ENCODE measurements at regions not wholly inside any gene's neighbourhood (a gene's known extent, or its start where the extent isn't known, plus 50 kb on each side); places are given as distances from the start of the nearest gene placed in this dataset.
A peak's percentile ranks its signal among the peaks of the same experiment; 100 is the strongest.

- FAIRE-seq = no peak
These were observed 118.9 kb upstream of the NT5C1B start for GRCh38 chr2:18708203-18708715.

DNA sequence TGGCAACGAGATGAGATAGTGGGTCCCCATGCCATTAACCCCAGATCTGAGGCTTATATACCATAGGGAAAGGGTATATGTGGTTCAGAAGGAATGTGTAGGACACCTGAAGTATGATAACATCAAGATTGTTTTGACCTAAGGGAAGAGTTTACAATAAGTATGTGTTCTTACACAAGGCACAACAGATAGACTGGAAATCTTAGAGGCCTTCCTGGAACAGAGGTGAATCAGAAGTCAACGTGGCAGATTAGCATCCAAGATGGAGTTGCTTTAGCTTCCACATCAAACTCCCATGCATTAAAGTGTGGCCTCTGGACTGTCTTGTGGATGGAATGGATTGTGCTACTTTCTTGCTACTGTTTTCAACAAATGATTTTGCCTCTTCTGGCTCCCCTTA is 116.6 kb upstream of the NT5C1B start:
- DNase-seq (ENCODE audit: insufficient read length, low spot score) (no peak), FAIRE-seq (peak; percentile 13)

More at GRCh38 chr2:18708203-18708715, 118.9 kb upstream of the NT5C1B start:
- no peak for DNase-seq (ENCODE audit: insufficient read length, low spot score)

DNA sequence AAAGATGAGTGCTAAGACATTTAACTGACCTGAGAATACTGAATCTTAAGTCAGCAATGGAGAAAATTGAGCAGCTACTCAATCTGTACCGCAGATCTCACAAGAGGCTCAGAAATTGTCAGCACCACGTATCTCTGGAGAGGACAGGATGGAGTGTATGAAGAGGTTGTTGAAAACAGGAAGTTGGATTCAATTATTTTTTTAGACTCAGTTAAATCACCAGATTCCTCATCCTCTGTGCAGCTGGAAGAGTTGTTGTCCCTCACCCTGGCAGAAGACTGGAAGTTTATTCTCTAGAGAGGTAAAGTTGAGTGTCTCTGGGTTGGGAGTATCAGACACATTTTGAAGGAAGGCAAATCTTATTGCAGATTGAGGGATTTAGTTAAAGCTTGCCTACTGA is 114.9 kb upstream of the NT5C1B start:
- no peak for FAIRE-seq
- no peak for DNase-seq (ENCODE audit: insufficient read length, low spot score)

- FAIRE-seq (no peak), DNase-seq (ENCODE audit: insufficient read length, low spot score) (no peak)
These were observed 114.2 kb upstream of the NT5C1B start for GRCh38 chr2:18703555-18703954.

- FAIRE-seq (no peak), DNase-seq (ENCODE audit: insufficient read length, low spot score) (no peak)
These were observed 112.6 kb upstream of the NT5C1B start for GRCh38 chr2:18701981-18702380.

DNA sequence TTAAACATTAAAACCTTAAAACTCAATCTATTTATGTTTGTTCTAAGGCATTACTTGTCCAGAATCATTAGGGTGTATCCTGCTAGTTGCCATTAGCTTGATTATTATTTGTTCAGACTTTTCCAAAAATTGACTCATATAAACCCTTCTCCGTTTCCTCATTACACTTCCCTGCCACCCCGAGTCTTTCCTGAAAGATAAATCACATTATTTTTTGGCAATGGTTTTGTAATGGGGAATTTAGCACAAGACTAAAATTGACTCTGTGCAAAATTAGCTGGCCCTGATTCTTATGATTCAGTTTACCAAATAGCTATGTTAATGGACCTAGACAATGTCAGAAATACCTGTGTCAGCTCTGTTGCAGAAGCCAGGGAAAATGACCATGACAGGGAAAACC is 112.2 kb upstream of the NT5C1B start:
- DNase-seq (ENCODE audit: insufficient read length, low spot score) (no peak), FAIRE-seq (no peak)

DNA sequence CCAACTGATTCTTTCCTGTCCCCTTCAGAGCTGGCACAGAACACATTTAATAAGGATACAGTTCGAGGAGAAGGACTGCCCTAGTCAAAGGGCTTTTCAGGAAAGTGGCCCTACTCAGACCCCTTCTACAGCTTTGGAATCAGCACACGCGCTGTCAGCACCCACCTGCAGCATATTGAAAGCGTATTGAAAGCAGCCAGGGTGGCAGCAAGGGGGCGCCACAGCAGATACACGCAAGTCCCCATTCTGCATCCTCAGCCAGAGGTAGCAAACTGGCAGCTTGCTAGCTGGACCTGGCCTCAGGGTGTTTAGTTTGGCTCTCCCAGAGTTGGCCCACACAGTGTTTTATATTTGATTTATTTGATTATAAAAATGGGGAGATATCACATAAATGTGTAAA is 101.0 kb upstream of the NT5C1B start:
- FAIRE-seq (no peak), DNase-seq (ENCODE audit: insufficient read length, low spot score) (no peak)

GRCh38 chr2:18684206-18685038 is 95.1 kb upstream of the NT5C1B start:
- DNase-seq (ENCODE audit: insufficient read length, low spot score) (no peak), FAIRE-seq (peak; percentile 38)

GRCh38 chr2:18682681-18683080 is 93.3 kb upstream of the NT5C1B start:
- FAIRE-seq (no peak), DNase-seq (ENCODE audit: insufficient read length, low spot score) (no peak)

DNA sequence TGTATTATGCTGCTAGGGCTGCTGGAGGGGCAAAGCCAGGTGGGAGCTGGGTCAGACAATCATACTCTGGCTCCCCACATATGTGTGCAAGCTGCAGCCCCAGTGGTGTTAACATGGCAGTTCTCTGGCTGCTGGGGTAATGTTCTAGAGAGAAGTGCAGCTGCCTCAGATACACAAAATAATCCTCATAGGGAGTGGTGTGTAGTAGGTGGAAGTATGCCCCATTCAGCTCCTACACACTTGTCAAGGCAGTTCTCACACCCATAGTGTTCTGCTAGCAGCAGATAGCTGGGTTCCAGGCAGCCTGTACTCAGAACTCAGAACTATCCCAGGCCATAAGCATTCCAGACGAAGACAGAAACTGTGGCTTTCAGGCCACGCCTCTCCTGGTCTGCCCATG is 87.9 kb upstream of the NT5C1B start:
- peak; percentile 4 for FAIRE-seq
- DNase-seq (ENCODE audit: insufficient read length, low spot score) = no peak

- no peak for FAIRE-seq
These were observed 84.9 kb upstream of the NT5C1B start for GRCh38 chr2:18674309-18674708.

GRCh38 chr2:18671363-18671762 is 82.0 kb upstream of the NT5C1B start:
- FAIRE-seq = no peak
- no peak for DNase-seq (ENCODE audit: insufficient read length, low spot score)

More at GRCh38 chr2:18674309-18674708, 84.9 kb upstream of the NT5C1B start:
- no peak for DNase-seq (ENCODE audit: insufficient read length, low spot score)

DNA sequence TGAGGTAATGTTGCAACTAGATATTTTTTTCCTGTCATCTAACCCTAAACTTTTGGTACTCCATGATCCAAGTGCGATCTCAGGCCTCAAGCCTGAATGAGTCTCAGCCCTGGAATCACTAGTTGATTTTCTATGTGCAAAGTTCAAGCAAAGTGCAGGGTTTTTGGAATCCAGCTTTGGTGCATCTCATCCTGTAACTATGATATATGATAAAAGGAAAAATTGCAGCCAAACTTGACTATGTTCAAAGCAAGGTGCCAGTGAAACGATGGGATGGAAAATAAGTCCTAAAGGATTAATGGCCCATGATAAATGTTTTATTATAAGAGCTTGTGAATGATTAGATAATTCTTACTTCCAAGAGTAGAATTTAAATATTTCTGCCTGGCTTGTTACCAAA is 78.9 kb upstream of the NT5C1B start:
- no peak for FAIRE-seq
- DNase-seq (ENCODE audit: insufficient read length, low spot score) = no peak

DNA sequence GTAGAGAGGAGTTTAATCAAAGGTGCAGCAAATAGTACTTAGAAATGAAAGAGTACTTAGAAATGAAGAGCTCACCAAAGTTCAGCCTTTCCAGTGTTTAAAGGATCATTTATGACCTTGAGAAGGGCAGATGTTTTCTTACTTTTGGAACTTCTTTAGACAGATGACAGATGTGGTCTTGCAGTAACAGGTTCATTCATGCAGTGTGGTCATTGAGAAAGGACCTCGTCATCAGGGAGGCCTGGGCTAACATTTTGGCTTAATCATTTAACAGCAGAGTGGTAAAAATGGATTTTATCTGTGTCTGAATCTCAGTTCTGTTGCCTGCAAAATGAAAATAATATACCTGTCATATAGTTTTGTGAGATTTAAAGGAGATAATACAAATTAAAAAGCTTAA is 75.1 kb upstream of the NT5C1B start:
- DNase-seq (ENCODE audit: insufficient read length, low spot score) = no peak

GRCh38 chr2:18663861-18664260 is 74.5 kb upstream of the NT5C1B start:
- FAIRE-seq = no peak
- no peak for DNase-seq (ENCODE audit: insufficient read length, low spot score)

More for the DNA sequence above, 75.1 kb upstream of the NT5C1B start:
- FAIRE-seq = no peak

DNA sequence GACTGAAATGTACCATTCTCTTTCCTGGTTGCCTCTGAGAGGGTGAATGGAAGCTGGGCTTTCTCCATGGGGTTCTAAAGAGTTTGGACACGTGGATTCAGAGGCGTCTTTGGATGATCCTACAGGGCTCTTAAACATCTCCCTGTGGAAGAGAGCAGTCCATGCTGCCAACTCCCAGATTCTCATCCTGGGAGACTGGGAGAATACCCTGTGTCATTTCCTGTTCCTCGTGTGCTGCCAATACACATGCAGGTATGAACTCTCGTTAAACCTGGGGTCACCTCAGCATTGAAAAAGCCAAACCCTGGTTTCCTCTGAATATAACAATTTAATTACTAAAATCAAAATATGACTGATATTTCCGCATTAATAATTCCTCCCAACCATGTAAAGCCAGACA is 73.3 kb upstream of the NT5C1B start:
- no peak for DNase-seq (ENCODE audit: insufficient read length, low spot score)

GRCh38 chr2:18659915-18660314 is 70.5 kb upstream of the NT5C1B start:
- DNase-seq (ENCODE audit: insufficient read length, low spot score) (no peak), FAIRE-seq (no peak)

More for the DNA sequence above, 73.3 kb upstream of the NT5C1B start:
- no peak for FAIRE-seq

DNA sequence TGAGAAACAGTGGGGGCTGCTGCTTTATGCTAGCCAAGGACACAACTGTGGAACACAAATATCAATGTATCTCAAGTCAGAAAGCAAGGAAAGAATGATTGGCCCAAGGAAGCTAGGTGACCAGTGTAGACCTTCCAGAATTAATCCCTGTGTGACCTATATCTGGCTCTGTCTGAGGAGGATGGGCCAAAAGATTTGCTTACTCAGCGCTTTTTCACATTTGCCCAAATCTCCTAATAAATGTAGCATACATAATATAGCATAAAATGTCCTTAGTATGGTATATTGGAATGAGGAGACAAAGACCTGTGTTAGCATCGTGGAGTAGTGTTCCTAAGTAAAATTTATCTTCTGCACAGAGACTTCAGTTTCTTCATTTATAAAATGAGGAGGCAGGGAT is 66.7 kb upstream of the NT5C1B start:
- no peak for FAIRE-seq
- no peak for DNase-seq (ENCODE audit: insufficient read length, low spot score)

GRCh38 chr2:18651842-18652774 is 62.7 kb upstream of the NT5C1B start:
- FAIRE-seq (no peak), DNase-seq (ENCODE audit: insufficient read length, low spot score) (no peak)

DNA sequence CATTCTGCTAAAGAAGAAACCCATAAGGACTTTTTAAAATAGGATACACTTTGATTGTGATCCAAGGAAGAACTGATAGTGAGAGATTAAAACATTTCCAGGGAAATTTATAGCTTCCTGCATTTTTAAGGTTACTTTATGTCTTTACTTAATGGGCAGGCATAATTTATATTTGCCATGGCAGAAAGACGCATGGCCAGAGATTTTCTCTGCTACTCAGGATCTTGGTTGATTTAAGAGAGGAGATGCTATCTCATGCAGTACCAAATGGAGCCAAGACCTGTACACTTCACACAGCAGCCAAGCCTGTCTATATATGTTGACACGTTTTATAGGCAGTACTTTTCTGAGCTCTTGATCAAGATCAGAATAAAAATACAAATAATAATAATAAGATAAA is 60.9 kb upstream of the NT5C1B start:
- DNase-seq (ENCODE audit: insufficient read length, low spot score) (no peak), FAIRE-seq (no peak)

DNA sequence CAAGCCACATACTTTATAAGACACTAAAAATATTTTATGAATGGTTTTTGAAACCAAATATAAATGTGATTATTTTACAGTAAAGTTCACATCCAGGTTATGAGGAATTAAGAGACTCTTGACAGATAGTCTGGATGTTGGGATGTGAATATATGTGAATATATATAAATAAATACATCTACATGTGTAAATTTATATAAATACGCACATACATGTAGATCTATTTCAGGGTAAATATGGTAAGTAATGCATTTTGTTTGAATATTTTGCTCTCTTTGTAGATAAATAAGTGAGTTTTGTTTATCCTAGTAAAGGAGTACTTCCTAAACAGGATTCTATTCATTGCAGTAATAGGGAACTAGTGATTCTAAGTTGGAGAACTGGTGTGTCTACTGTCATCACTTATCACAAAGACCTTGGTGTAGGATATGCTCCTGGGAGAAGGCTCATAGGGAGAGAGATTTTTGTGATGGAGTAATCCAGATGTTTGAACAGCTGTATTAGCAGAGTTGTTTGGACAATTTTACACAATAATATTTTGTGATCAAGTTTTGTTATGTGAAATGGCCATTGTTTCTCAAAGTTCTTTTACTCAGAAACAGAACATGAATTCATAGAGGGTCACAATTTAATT is 60.2 kb upstream of the NT5C1B start:
- DNase-seq (ENCODE audit: insufficient read length, low spot score) = no peak
- FAIRE-seq = no peak
